ENCODE measurements at regions not wholly inside any gene's neighbourhood (a gene's known extent, or its start where the extent isn't known, plus 50 kb on each side); places are given as distances from the start of the nearest gene placed in this dataset.

GRCh38 chr10:45235798-45236220 is 79.6 kb downstream of the OR13A1 start:
- no peaks in the 10 kb centered on the region for H3K9me3 ChIP-seq (ENCODE audit: control insufficient read depth, insufficient read depth, low read length)
- H3K4me1 Mint-ChIP-seq, result peaks cover 0 to 4% of the 10 kb centered on the region in 2 donors
- no peak overlapping the region for H3K4me3 ChIP-seq (ENCODE audit: low read length)
- no peak overlapping the region for H3K27ac ChIP-seq (ENCODE audit: low read length)
- no peak overlapping the region for H3K4me3 Mint-ChIP-seq
- H3K27ac Mint-ChIP-seq, result no peak overlapping the region
- ATAC-seq (no peak), DNase-seq (no peak)
- H3K27me3 Mint-ChIP-seq (ENCODE audit: low read depth in 2 of 2), result peaks cover 3 to 15% of the 10 kb centered on the region in 2 donors
- 92% methylated on average over 7 of the region's 7 CpGs for WGBS (ENCODE audit: insufficient coverage)
- TF ChIP-seq CTCF (IDR thresholded peaks at IDR 0.05), result no peak
- no peaks in the 10 kb centered on the region for H3K4me1 ChIP-seq (ENCODE audit: control insufficient read depth, insufficient read depth, low read length)
- no peaks in the 10 kb centered on the region for H3K36me3 Mint-ChIP-seq
- no peaks in the 10 kb centered on the region for H3K9me3 Mint-ChIP-seq
- H3K27me3 ChIP-seq (ENCODE audit: control insufficient read depth, insufficient read depth, low read length), result peaks cover 2% of the 10 kb centered on the region
- intact Hi-C loops (cut with micrococcal nuclease), result no loop called here
- no peaks in the 10 kb centered on the region for H3K36me3 ChIP-seq (ENCODE audit: control insufficient read depth, insufficient read depth, low read length)

- Mint-ChIP-seq H3K27ac (no peak overlapping the region), H3K27me3 (ENCODE audit: low read depth in 2 of 2) (no peaks in the 10 kb centered on the region), H3K9me3 (no peaks in the 10 kb centered on the region), H3K36me3 (no peaks in the 10 kb centered on the region), H3K4me3 (no peak overlapping the region), H3K4me1 (peaks cover 0 to 4% of the 10 kb centered on the region in 2 donors)
- no peak for TF ChIP-seq CTCF (IDR thresholded peaks at IDR 0.05)
- ATAC-seq (no peak), DNase-seq (no peak)
- Histone ChIP-seq H3K36me3 (ENCODE audit: control insufficient read depth, insufficient read depth, low read length) (no peaks in the 10 kb centered on the region), H3K9me3 (ENCODE audit: control insufficient read depth, insufficient read depth, low read length) (no peaks in the 10 kb centered on the region), H3K27me3 (ENCODE audit: control insufficient read depth, insufficient read depth, low read length) (no peaks in the 10 kb centered on the region), H3K4me3 (ENCODE audit: low read length) (no peak overlapping the region), H3K27ac (ENCODE audit: low read length) (no peak overlapping the region), H3K4me1 (ENCODE audit: control insufficient read depth, insufficient read depth, low read length) (no peaks in the 10 kb centered on the region)
- WGBS (ENCODE audit: insufficient coverage), result 34% methylated on average over 3 of the region's 5 CpGs
- intact Hi-C loops (cut with micrococcal nuclease), result no loop called here
Measured at GRCh38 chr10:45238896-45239295, 76.5 kb downstream of the OR13A1 start.

GRCh38 chr10:45239642-45240041 is 75.8 kb downstream of the OR13A1 start:
- no peak for ATAC-seq
- no peaks in the 10 kb centered on the region for H3K9me3 Mint-ChIP-seq
- H3K27ac ChIP-seq (ENCODE audit: low read length), result no peak overlapping the region
- intact Hi-C loops (cut with micrococcal nuclease), result no loop called here
- DNase-seq, result no peak
- H3K4me1 Mint-ChIP-seq, result peaks cover 0 to 4% of the 10 kb centered on the region in 2 donors
- H3K36me3 Mint-ChIP-seq, result no peaks in the 10 kb centered on the region
- H3K4me1 ChIP-seq (ENCODE audit: control insufficient read depth, insufficient read depth, low read length), result no peaks in the 10 kb centered on the region
- no peak for TF ChIP-seq CTCF (IDR thresholded peaks at IDR 0.05)
- no peaks in the 10 kb centered on the region for H3K27me3 ChIP-seq (ENCODE audit: control insufficient read depth, insufficient read depth, low read length)
- WGBS (ENCODE audit: insufficient coverage), result 88% methylated on average over 11 of the region's 11 CpGs
- no peaks in the 10 kb centered on the region for H3K9me3 ChIP-seq (ENCODE audit: control insufficient read depth, insufficient read depth, low read length)
- H3K27me3 Mint-ChIP-seq (ENCODE audit: low read depth in 2 of 2), result no peaks in the 10 kb centered on the region
- H3K4me3 ChIP-seq (ENCODE audit: low read length), result no peak overlapping the region
- H3K27ac Mint-ChIP-seq, result no peak overlapping the region
- no peaks in the 10 kb centered on the region for H3K36me3 ChIP-seq (ENCODE audit: control insufficient read depth, insufficient read depth, low read length)
- H3K4me3 Mint-ChIP-seq, result no peak overlapping the region

- no peak for ATAC-seq
- Mint-ChIP-seq H3K4me1 (peaks cover 0 to 4% of the 10 kb centered on the region in 2 donors), H3K4me3 (no peak overlapping the region), H3K27ac (no peak overlapping the region), H3K36me3 (no peaks in the 10 kb centered on the region), H3K27me3 (ENCODE audit: low read depth in 2 of 2) (no peaks in the 10 kb centered on the region), H3K9me3 (no peaks in the 10 kb centered on the region)
- Histone ChIP-seq H3K4me1 (ENCODE audit: control insufficient read depth, insufficient read depth, low read length) (no peaks in the 10 kb centered on the region), H3K36me3 (ENCODE audit: control insufficient read depth, insufficient read depth, low read length) (no peaks in the 10 kb centered on the region), H3K9me3 (ENCODE audit: control insufficient read depth, insufficient read depth, low read length) (no peaks in the 10 kb centered on the region), H3K27ac (ENCODE audit: low read length) (no peak overlapping the region), H3K4me3 (ENCODE audit: low read length) (no peak overlapping the region), H3K27me3 (ENCODE audit: control insufficient read depth, insufficient read depth, low read length) (no peaks in the 10 kb centered on the region)
- no peak for TF ChIP-seq CTCF (IDR thresholded peaks at IDR 0.05)
- WGBS (ENCODE audit: insufficient coverage), result 49% methylated on average over 6 of the region's 9 CpGs
- DNase-seq, result no peak
- intact Hi-C loops (cut with micrococcal nuclease), result no loop called here
Measured at GRCh38 chr10:45241865-45242520, 73.4 kb downstream of the OR13A1 start.
